ENCODE measurements at regions not wholly inside any gene's neighbourhood (a gene's known extent, or its start where the extent isn't known, plus 50 kb on each side); places are given as distances from the start of the nearest gene placed in this dataset.

DNA sequence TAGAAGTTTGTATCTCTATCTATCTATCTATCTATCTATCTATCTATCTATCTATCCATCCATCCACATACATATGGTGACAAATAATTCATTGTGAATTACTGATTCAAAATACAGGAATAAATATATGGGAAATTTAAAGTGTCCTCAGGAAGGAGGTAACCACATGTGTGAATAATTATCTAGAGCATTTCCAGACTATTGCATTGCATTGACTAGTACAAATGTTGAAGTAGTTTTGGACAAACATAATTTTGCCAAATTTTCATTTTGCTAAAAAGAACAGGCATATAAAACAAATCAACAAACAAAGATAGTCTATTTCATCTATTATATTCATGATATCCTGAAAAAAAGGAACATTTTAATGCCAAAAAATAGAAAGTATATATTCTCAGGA is 192.7 kb downstream of the UTRN start:
- no peaks in the 10 kb centered on the region for H3K9me3 ChIP-seq (ENCODE audit: insufficient read depth in 2 of 2, low read depth in 1 of 2, low read length in 1 of 2)
- H2AK5ac ChIP-seq (ENCODE audit: low read depth, low read length) = no peak overlapping the region
- H4K8ac ChIP-seq (ENCODE audit: extremely low read depth, insufficient read depth, low read length) = no peak overlapping the region
- TF ChIP-seq, protein P1, sequence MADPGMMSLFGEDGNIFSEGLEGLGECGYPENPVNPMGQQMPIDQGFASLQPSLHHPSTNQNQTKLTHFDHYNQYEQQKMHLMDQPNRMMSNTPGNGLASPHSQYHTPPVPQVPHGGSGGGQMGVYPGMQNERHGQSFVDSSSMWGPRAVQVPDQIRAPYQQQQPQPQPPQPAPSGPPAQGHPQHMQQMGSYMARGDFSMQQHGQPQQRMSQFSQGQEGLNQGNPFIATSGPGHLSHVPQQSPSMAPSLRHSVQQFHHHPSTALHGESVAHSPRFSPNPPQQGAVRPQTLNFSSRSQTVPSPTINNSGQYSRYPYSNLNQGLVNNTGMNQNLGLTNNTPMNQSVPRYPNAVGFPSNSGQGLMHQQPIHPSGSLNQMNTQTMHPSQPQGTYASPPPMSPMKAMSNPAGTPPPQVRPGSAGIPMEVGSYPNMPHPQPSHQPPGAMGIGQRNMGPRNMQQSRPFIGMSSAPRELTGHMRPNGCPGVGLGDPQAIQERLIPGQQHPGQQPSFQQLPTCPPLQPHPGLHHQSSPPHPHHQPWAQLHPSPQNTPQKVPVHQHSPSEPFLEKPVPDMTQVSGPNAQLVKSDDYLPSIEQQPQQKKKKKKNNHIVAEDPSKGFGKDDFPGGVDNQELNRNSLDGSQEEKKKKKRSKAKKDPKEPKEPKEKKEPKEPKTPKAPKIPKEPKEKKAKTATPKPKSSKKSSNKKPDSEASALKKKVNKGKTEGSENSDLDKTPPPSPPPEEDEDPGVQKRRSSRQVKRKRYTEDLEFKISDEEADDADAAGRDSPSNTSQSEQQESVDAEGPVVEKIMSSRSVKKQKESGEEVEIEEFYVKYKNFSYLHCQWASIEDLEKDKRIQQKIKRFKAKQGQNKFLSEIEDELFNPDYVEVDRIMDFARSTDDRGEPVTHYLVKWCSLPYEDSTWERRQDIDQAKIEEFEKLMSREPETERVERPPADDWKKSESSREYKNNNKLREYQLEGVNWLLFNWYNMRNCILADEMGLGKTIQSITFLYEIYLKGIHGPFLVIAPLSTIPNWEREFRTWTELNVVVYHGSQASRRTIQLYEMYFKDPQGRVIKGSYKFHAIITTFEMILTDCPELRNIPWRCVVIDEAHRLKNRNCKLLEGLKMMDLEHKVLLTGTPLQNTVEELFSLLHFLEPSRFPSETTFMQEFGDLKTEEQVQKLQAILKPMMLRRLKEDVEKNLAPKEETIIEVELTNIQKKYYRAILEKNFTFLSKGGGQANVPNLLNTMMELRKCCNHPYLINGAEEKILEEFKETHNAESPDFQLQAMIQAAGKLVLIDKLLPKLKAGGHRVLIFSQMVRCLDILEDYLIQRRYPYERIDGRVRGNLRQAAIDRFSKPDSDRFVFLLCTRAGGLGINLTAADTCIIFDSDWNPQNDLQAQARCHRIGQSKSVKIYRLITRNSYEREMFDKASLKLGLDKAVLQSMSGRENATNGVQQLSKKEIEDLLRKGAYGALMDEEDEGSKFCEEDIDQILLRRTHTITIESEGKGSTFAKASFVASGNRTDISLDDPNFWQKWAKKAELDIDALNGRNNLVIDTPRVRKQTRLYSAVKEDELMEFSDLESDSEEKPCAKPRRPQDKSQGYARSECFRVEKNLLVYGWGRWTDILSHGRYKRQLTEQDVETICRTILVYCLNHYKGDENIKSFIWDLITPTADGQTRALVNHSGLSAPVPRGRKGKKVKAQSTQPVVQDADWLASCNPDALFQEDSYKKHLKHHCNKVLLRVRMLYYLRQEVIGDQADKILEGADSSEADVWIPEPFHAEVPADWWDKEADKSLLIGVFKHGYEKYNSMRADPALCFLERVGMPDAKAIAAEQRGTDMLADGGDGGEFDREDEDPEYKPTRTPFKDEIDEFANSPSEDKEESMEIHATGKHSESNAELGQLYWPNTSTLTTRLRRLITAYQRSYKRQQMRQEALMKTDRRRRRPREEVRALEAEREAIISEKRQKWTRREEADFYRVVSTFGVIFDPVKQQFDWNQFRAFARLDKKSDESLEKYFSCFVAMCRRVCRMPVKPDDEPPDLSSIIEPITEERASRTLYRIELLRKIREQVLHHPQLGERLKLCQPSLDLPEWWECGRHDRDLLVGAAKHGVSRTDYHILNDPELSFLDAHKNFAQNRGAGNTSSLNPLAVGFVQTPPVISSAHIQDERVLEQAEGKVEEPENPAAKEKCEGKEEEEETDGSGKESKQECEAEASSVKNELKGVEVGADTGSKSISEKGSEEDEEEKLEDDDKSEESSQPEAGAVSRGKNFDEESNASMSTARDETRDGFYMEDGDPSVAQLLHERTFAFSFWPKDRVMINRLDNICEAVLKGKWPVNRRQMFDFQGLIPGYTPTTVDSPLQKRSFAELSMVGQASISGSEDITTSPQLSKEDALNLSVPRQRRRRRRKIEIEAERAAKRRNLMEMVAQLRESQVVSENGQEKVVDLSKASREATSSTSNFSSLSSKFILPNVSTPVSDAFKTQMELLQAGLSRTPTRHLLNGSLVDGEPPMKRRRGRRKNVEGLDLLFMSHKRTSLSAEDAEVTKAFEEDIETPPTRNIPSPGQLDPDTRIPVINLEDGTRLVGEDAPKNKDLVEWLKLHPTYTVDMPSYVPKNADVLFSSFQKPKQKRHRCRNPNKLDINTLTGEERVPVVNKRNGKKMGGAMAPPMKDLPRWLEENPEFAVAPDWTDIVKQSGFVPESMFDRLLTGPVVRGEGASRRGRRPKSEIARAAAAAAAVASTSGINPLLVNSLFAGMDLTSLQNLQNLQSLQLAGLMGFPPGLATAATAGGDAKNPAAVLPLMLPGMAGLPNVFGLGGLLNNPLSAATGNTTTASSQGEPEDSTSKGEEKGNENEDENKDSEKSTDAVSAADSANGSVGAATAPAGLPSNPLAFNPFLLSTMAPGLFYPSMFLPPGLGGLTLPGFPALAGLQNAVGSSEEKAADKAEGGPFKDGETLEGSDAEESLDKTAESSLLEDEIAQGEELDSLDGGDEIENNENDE (IDR thresholded peaks at IDR 0.05; ENCODE audit: insufficient replicate concordance, low read length) = no peak
- DNase-seq (ENCODE audit: low read depth in 1 of 2, low spot score in 2 of 2) = no peak
- H2AFZ ChIP-seq (ENCODE audit: low read length) = no peak overlapping the region
- H3K79me2 ChIP-seq (ENCODE audit: control insufficient read depth in 1 of 2, insufficient read depth in 2 of 2, low read length in 2 of 2) = no peaks in the 10 kb centered on the region
- no peak overlapping the region for H3K14ac ChIP-seq (ENCODE audit: insufficient read length)
- no peaks in the 10 kb centered on the region; the same call in 1 of the 2 replicates for H3K23me2 ChIP-seq (ENCODE audit: low read depth, low read length)
- H4K91ac ChIP-seq (replicated peaks; ENCODE audit: insufficient read length, low read length) = no peak overlapping the region
- H3K4me3 ChIP-seq (ENCODE audit: extremely low read depth in 1 of 4, insufficient read depth in 2 of 4, low read depth in 3 of 4, low read length in 4 of 4) = no peak overlapping the region
- H3K4me2 ChIP-seq (ENCODE audit: insufficient read depth in 1 of 2, low read depth in 2 of 2, low read length in 2 of 2) = no peak overlapping the region
- H2BK5ac ChIP-seq (ENCODE audit: low read depth, low read length) = no peak overlapping the region
- no peaks in the 10 kb centered on the region for H3K27me3 ChIP-seq (replicated peaks in 1 of 4; ENCODE audit: control insufficient read depth in 3 of 4, extremely low read depth in 1 of 4, insufficient read depth in 3 of 4, low read length in 3 of 4)
- no peak overlapping the region for H3K56ac ChIP-seq (replicated peaks; ENCODE audit: insufficient read length, low read depth, low read length)
- CTCF ChIA-PET (ENCODE audit: partially characterized antibody) = interaction anchor here (0.7 to 1.1 kb wide), 2 partner anchors 18 to 43 kb away, joined by 3 read pairs; no protein-coding TSS in a partner anchor
- no peak overlapping the region for H3K23ac ChIP-seq (ENCODE audit: insufficient read length)
- peaks cover 0 to 20% (median 4%) of the 10 kb centered on the region in 4 experiments; a peak in 3 of 8 replicates for H3K36me3 ChIP-seq (ENCODE audit: control insufficient read depth in 2 of 4, insufficient read depth in 4 of 4, low read length in 3 of 4)
- H2BK120ac ChIP-seq (replicated peaks; ENCODE audit: low read depth, low read length) = no peak overlapping the region
- H3K27ac ChIP-seq (ENCODE audit: low read depth, low read length) = no peak overlapping the region
- FAIRE-seq = no peak
- no peak overlapping the region for H2BK15ac ChIP-seq (ENCODE audit: low read length)
- no peak overlapping the region for H2BK12ac ChIP-seq (ENCODE audit: low read depth, low read length)
- H3K9ac ChIP-seq (replicated peaks in 1 of 4; ENCODE audit: extremely low read depth in 1 of 4, low read depth in 3 of 4, low read length in 3 of 4) = no peak overlapping the region
- no peaks in the 10 kb centered on the region for H3K79me1 ChIP-seq (ENCODE audit: low read depth, low read length)
- no peaks in the 10 kb centered on the region for H3K4me1 ChIP-seq (replicated peaks in 1 of 4; ENCODE audit: control insufficient read depth in 3 of 4, insufficient read depth in 4 of 4, low read length in 3 of 4)
- H3K4ac ChIP-seq (replicated peaks; ENCODE audit: insufficient read length, low read depth, low read length) = no peak overlapping the region
- H3K18ac ChIP-seq (ENCODE audit: extremely low read depth, low read length) = no peak overlapping the region
- H4K20me1 ChIP-seq (replicated peaks in 1 of 2; ENCODE audit: control insufficient read depth in 1 of 2, insufficient read depth in 2 of 2, low read length in 2 of 2) = no peaks in the 10 kb centered on the region
- POLR2A ChIA-PET (ENCODE audit: partially characterized antibody) = no interaction called here
- H2BK20ac ChIP-seq (ENCODE audit: low read length) = no peak overlapping the region
- no peak overlapping the region for H4K5ac ChIP-seq (ENCODE audit: insufficient read length, low read depth, low read length)

All from H1 (cell line).